GM12878 (cell line): ENCODE measurements at regions not wholly inside any gene's neighbourhood (a gene's known extent, or its start where the extent isn't known, plus 50 kb on each side); places are given as distances from the start of the nearest gene placed in this dataset.

ENCODE experiments used
- CREB1 ChIP-seq: IDR thresholded peaks from 2 replicates; pipeline ENCODE4 v1.6.1; 2012; ENCODE audit warnings: low read depth, mild to moderate bottlenecking, inconsistent platforms
- CTCF ChIP-seq, 3 experiments: IDR thresholded peaks in 2 of 3; conservative IDR thresholded peaks in 1 of 3; 2 replicates each; pipeline ENCODE4 v1.5.1; 2011; ENCODE audit warnings: low read depth in 3 of 3, low read length in 3 of 3, mild to moderate bottlenecking in 3 of 3, control low read depth in 2 of 3, moderate library complexity in 2 of 3, inconsistent platforms in 1 of 3, mixed read lengths in 1 of 3; ENCODE audit not compliant: control insufficient read depth in 2 of 3, insufficient read depth in 1 of 3; ENCODE audit errors: extremely low read depth in 1 of 3
- POLR2A ChIP-seq: IDR thresholded peaks from 2 replicates; pipeline ENCODE4 v1.6.1; 2011; ENCODE audit warnings: low read depth, mild to moderate bottlenecking, low read length
- RELA ChIP-seq: fragments of 450-650 bp; IDR thresholded peaks from 2 replicates; pipeline ENCODE4 v1.8.0; 2014; ENCODE audit warnings: borderline replicate concordance; ENCODE audit not compliant: partially characterized antibody
- ZNF24 ChIP-seq: fragments of 450-650 bp; IDR thresholded peaks from 2 replicates; pipeline ENCODE4 v1.6.1; 2017; ENCODE audit warnings: antibody characterized with exemption, mild to moderate bottlenecking

DNA sequence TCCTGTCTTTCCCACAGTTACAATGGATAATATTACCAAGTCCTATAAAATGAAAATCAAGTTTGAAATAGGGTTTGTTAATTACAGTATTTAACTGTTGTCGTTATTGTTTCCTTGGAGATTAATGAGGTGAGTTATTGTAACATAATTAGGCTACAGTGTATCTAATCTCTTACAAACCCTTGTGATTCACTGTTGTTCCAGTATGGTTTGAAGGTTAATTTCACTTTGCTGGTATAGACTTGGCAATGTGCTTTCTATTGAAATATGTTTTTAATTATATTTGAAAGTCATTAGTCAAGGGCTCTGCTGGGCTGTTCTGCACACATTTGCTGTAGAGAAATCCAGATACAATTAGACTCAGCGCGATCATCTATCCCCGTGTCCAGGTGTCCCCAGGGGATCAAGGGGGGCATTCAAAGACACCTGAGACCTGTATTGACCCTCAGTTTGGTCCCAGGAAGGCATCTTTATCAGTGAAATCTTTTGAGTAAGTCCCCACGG, 624.6 kb upstream of the EEF2KMT start:
- TF ChIP-seq CREB1 (no peak), POLR2A (no peak), CTCF (IDR thresholded peaks at IDR 0.05 in 2 of 3, conservative IDR thresholded peaks at IDR 0.05 in 1 of 3; ENCODE audit: control insufficient read depth in 2 of 3, extremely low read depth in 1 of 3, insufficient read depth in 1 of 3, low read depth in 3 of 3, low read length in 3 of 3) (no peak), RELA (no peak), ZNF24 (no peak)
